HG03097 (cell line): ENCODE measurements at regions not wholly inside any gene's neighbourhood (a gene's known extent, or its start where the extent isn't known, plus 50 kb on each side); places are given as distances from the start of the nearest gene placed in this dataset.

Experiments used
- ATAC-seq: cut with Tn5 transposase; IDR thresholded peaks from one replicate; pipeline ENCODE4 v1.9.1; 2021; ENCODE audit not compliant: unreplicated experiment, low FRiP score

GRCh38 chr17:77888242-77889134, 70.0 kb upstream of the TNRC6C start:
- ATAC-seq, result no peak

- ATAC-seq, result no peak
Measured at GRCh38 chr17:77889135-77889505, 69.4 kb upstream of the TNRC6C start.

GRCh38 chr17:77889866-77890760, 68.4 kb upstream of the TNRC6C start:
- ATAC-seq, result no peak

GRCh38 chr17:77890771-77891170, 67.7 kb upstream of the TNRC6C start:
- ATAC-seq, result no peak

GRCh38 chr17:77891602-77892001, 66.9 kb upstream of the TNRC6C start:
- ATAC-seq, result no peak

- no peak for ATAC-seq
Measured at GRCh38 chr17:77892031-77892430, 66.5 kb upstream of the TNRC6C start.

- no peak for ATAC-seq
Measured at GRCh38 chr17:77892469-77893143, 65.9 kb upstream of the TNRC6C start.

- ATAC-seq, result no peak
Measured at GRCh38 chr17:77893144-77894044, 65.1 kb upstream of the TNRC6C start.

GRCh38 chr17:77894126-77894956, 64.2 kb upstream of the TNRC6C start:
- no peak for ATAC-seq

GRCh38 chr17:77897741-77898301, 60.7 kb upstream of the TNRC6C start:
- ATAC-seq, result no peak

- ATAC-seq, result no peak
Measured at GRCh38 chr17:77898521-77899434, 59.7 kb upstream of the TNRC6C start.

GRCh38 chr17:77899498-77899897, 59.0 kb upstream of the TNRC6C start:
- ATAC-seq, result no peak

GRCh38 chr17:77901481-77901880, 57.0 kb upstream of the TNRC6C start:
- ATAC-seq, result no peak

GRCh38 chr17:77905266-77905665, 53.2 kb upstream of the TNRC6C start:
- no peak for ATAC-seq

GRCh38 chr17:77905766-77906165, 52.7 kb upstream of the TNRC6C start:
- no peak for ATAC-seq

- ATAC-seq, result no peak
Measured at GRCh38 chr17:77906377-77906871, 52.1 kb upstream of the TNRC6C start.
